K562 (cell line): ENCODE measurements at regions not wholly inside any gene's neighbourhood (a gene's known extent, or its start where the extent isn't known, plus 50 kb on each side); places are given as distances from the start of the nearest gene placed in this dataset.

Experiments
- CREBBP ChIP-seq: IDR thresholded peaks from one replicate; pipeline ENCODE4 v1.6.1; 2012; ENCODE audit warnings: low read depth, mild to moderate bottlenecking, control low read depth, inconsistent platforms, low read length
- CTCF ChIP-seq, 3 experiments: IDR thresholded peaks in 2 of 3; conservative IDR thresholded peaks in 1 of 3; 2 replicates each; pipeline ENCODE4 v1.5.1; 2011 to 2012; ENCODE audit warnings: low read length in 3 of 3, mild to moderate bottlenecking in 3 of 3, control low read depth in 2 of 3, improper control_type of control experiment in 1 of 3, inconsistent platforms in 1 of 3, low read depth in 1 of 3, mixed read lengths in 1 of 3, moderate library complexity in 1 of 3; ENCODE audit not compliant: insufficient read depth in 2 of 3
- KAT8 ChIP-seq: fragments of 450-650 bp; IDR thresholded peaks from 2 replicates; pipeline ENCODE4 v1.6.1; 2016; ENCODE audit warnings: low read depth, mild to moderate bottlenecking
- MAZ ChIP-seq, 2 experiments: fragments of 450-650 bp in 1 of 2; sonication (generic) in 1 of 2; formaldehyde crosslinking; IDR thresholded peaks in 1 of 2; conservative IDR thresholded peaks in 1 of 2; 2 replicates each; pipeline versions ENCODE4 v1.4.0 to v1.5.0; 2020; ENCODE audit warnings: mild to moderate bottlenecking in 1 of 2, missing genetic modification reagents in 1 of 2
- MXD1 ChIP-seq: fragments of 250-450 bp; sonication (Bioruptor Pico); IDR thresholded peaks from 2 replicates; pipeline ENCODE4 v1.8.0; 2021; ENCODE audit warnings: borderline replicate concordance, mild to moderate bottlenecking, moderate library complexity; ENCODE audit not compliant: poor library complexity, severe bottlenecking
- NR2C2 ChIP-seq, 2 experiments: fragments of 200-800 bp in 1 of 2; sonication (Bioruptor generic) in 1 of 2; sonication (generic) in 1 of 2; formaldehyde crosslinking in 1 of 2; IDR thresholded peaks; 2 replicates each; pipeline versions ENCODE4 v1.6.1 to v1.8.0; 2016 to 2022; ENCODE audit warnings: mild to moderate bottlenecking in 1 of 2, missing compliant biosample characterization in 1 of 2, missing genetic modification characterization in 1 of 2, missing genetic modification reagents in 1 of 2
- POLR2A ChIP-seq: fragments of 450-650 bp; conservative IDR thresholded peaks from 2 replicates; pipeline ENCODE4 v1.6.1; 2016
- REST ChIP-seq, 2 experiments: fragments of 450-650 bp; formaldehyde crosslinking in 1 of 2; IDR thresholded peaks; 2 replicates each; pipeline versions ENCODE4 v1.4.0 to v1.6.1; 2014 to 2020; ENCODE audit warnings: mild to moderate bottlenecking in 2 of 2, borderline replicate concordance in 1 of 2, low read depth in 1 of 2
- RFX5 ChIP-seq: IDR thresholded peaks from 2 replicates; pipeline ENCODE4 v1.6.1; 2011; ENCODE audit warnings: low read depth, mild to moderate bottlenecking, improper control_type of control experiment, low read length
- ZBTB40 ChIP-seq, 2 experiments: fragments of 450-650 bp in 1 of 2; sonication (generic) in 1 of 2; formaldehyde crosslinking in 1 of 2; IDR thresholded peaks; 2 replicates each; pipeline versions ENCODE4 v1.7.1 to v1.9.0; 2016 to 2022; ENCODE audit warnings: inconsistent platforms in 1 of 2, mild to moderate bottlenecking in 1 of 2, missing genetic modification reagents in 1 of 2
- ZNF512 ChIP-seq: IDR thresholded peaks from 2 replicates; pipeline ENCODE4 v1.6.1; 2016; ENCODE audit warnings: missing genetic modification characterization, missing compliant biosample characterization

GRCh38 chr4:169881769-169882168, 124.0 kb upstream of the HPF1 start:
- TF ChIP-seq ZNF512 (no peak), CREBBP (no peak), MAZ (CRISPR knock-in tag; conservative IDR thresholded peaks at IDR 0.05 in 1 of 2, IDR thresholded peaks at IDR 0.05 in 1 of 2) (no peak), MXD1 (no peak), RFX5 (no peak), POLR2A (no peak), ZBTB40 (IDR thresholded peaks at IDR 0.05) (no peak), ZBTB40 (CRISPR knock-in tag; IDR thresholded peaks at IDR 0.05) (no peak), NR2C2 (CRISPR knock-in tag; IDR thresholded peaks at IDR 0.05) (no peak), NR2C2 (tag; IDR thresholded peaks at IDR 0.05) (no peak), CTCF (IDR thresholded peaks at IDR 0.05 in 2 of 3, conservative IDR thresholded peaks at IDR 0.05 in 1 of 3; ENCODE audit: insufficient read depth in 2 of 3, low read depth in 1 of 3, low read length in 3 of 3) (no peak), REST (IDR thresholded peaks at IDR 0.05; ENCODE audit: borderline replicate concordance) (no peak), REST (CRISPR knock-in tag; IDR thresholded peaks at IDR 0.05; ENCODE audit: low read depth) (no peak), KAT8 (no peak)
